ENCODE measurements at regions not wholly inside any gene's neighbourhood (a gene's known extent, or its start where the extent isn't known, plus 50 kb on each side); places are given as distances from the start of the nearest gene placed in this dataset.
"Not testable (repeated sequence)": the region's sequence is repeated elsewhere in the genome, so short reads cannot be mapped to it uniquely, and the experiment has no call there.

DNA sequence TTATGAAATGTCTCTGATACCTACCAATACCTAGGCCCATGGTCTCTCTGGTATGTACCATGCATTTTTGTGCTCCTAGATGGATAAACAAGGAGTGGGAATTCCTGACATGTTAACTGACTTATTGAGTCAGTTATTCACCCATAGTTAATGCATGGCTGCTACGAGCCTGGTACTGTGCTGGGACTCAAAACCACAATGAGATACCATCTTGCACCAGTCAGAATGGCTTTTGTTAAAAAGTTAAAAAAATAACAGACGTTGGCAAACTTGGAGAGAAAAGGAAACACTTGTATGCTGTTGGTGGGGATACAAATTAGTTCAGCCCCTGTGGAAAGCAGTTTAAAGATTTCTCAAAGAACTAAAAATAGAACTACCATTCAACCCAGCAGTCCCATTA lies 293.8 kb downstream of the OSTF1 start:
- DNase-seq: no peak
- Histone ChIP-seq H3K27ac (ENCODE audit: low read length in 2 of 2) (no peak overlapping the region), H3K27me3 (replicated peaks in 1 of 4; ENCODE audit: control extremely low read depth in 1 of 4, control insufficient read depth in 3 of 4, insufficient read depth in 4 of 4, low read length in 3 of 4) (no peaks in the 10 kb centered on the region), H3K79me2 (ENCODE audit: control insufficient read depth, insufficient read depth, low read length) (no peaks in the 10 kb centered on the region), H3K4me2 (replicated peaks; ENCODE audit: low read depth, low read length, poor library complexity, severe bottlenecking) (no peak overlapping the region), H2AFZ (ENCODE audit: insufficient read depth, low read depth, low read length, poor library complexity, severe bottlenecking) (no peak overlapping the region), H3K9me3 (ENCODE audit: control extremely low read depth in 1 of 3, control insufficient read depth in 2 of 3, insufficient read depth in 1 of 3, low read length in 2 of 3) (peaks cover 3 to 15% (median 3%) of the 10 kb centered on the region in 3 donors), H4K20me1 (ENCODE audit: control insufficient read depth, insufficient read depth, low read length, poor library complexity, severe bottlenecking) (no peaks in the 10 kb centered on the region), H3K9ac (ENCODE audit: low read length) (no peak overlapping the region), H3K4me1 (ENCODE audit: control insufficient read depth in 2 of 2, insufficient read depth in 2 of 2, low read length in 2 of 2) (no peaks in the 10 kb centered on the region), H3K36me3 (replicated peaks in 1 of 2; ENCODE audit: control extremely low read depth in 1 of 2, control insufficient read depth in 1 of 2, extremely low read depth in 1 of 2, insufficient read depth in 2 of 2, low read length in 1 of 2) (no peaks in the 10 kb centered on the region), H3K4me3 (ENCODE audit: control extremely low read depth in 1 of 5, extremely low read depth in 1 of 5, insufficient read depth in 1 of 5, low read depth in 2 of 5, low read length in 4 of 5) (no peak overlapping the region)
- H3K4me1 Mint-ChIP-seq: no peaks in the 10 kb centered on the region
- no peak for ATAC-seq (ENCODE audit: low read depth)
- H3K4me3 Mint-ChIP-seq: no peak overlapping the region
- no peaks in the 10 kb centered on the region for H3K27me3 Mint-ChIP-seq
- TF ChIP-seq, protein P1, sequence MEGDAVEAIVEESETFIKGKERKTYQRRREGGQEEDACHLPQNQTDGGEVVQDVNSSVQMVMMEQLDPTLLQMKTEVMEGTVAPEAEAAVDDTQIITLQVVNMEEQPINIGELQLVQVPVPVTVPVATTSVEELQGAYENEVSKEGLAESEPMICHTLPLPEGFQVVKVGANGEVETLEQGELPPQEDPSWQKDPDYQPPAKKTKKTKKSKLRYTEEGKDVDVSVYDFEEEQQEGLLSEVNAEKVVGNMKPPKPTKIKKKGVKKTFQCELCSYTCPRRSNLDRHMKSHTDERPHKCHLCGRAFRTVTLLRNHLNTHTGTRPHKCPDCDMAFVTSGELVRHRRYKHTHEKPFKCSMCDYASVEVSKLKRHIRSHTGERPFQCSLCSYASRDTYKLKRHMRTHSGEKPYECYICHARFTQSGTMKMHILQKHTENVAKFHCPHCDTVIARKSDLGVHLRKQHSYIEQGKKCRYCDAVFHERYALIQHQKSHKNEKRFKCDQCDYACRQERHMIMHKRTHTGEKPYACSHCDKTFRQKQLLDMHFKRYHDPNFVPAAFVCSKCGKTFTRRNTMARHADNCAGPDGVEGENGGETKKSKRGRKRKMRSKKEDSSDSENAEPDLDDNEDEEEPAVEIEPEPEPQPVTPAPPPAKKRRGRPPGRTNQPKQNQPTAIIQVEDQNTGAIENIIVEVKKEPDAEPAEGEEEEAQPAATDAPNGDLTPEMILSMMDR (IDR thresholded peaks at IDR 0.05): no peak
- TF ChIP-seq EZH2 (IDR thresholded peaks at IDR 0.05; ENCODE audit: borderline replicate concordance, insufficient read depth, low read depth, low read length, poor library complexity, severe bottlenecking): no peak
- intact Hi-C loops (cut with micrococcal nuclease): no loop called here
- CTCF ChIA-PET: no interaction called here
- no peak overlapping the region for H3K27ac Mint-ChIP-seq
- POLR2A ChIA-PET: no interaction called here
- WGBS (ENCODE audit: insufficient coverage): no CpG with 5 or more reads among the region's 2 CpGs
- H3K9me3 Mint-ChIP-seq (ENCODE audit: insufficient read depth): peaks cover 9% of the 10 kb centered on the region

- peaks cover 0 to 15% (median 3%) of the 10 kb centered on the region in 3 donors for H3K9me3 ChIP-seq (ENCODE audit: control extremely low read depth in 1 of 3, control insufficient read depth in 2 of 3, insufficient read depth in 1 of 3, low read length in 2 of 3)
- H3K36me3 ChIP-seq (replicated peaks in 1 of 2; ENCODE audit: control extremely low read depth in 1 of 2, control insufficient read depth in 1 of 2, extremely low read depth in 1 of 2, insufficient read depth in 2 of 2, low read length in 1 of 2); H3K4me1 Mint-ChIP-seq; H3K27me3 ChIP-seq (replicated peaks in 1 of 4; ENCODE audit: control extremely low read depth in 1 of 4, control insufficient read depth in 3 of 4, insufficient read depth in 4 of 4, low read length in 3 of 4); POLR2A ChIA-PET; H3K4me3 ChIP-seq (ENCODE audit: control extremely low read depth in 1 of 5, extremely low read depth in 1 of 5, insufficient read depth in 1 of 5, low read depth in 2 of 5, low read length in 4 of 5); H3K4me1 ChIP-seq (ENCODE audit: control insufficient read depth in 2 of 2, insufficient read depth in 2 of 2, low read length in 2 of 2); H3K4me3 Mint-ChIP-seq; H3K79me2 ChIP-seq (ENCODE audit: control insufficient read depth, insufficient read depth, low read length); H3K9me3 Mint-ChIP-seq (ENCODE audit: insufficient read depth); H4K20me1 ChIP-seq (ENCODE audit: control insufficient read depth, insufficient read depth, low read length, poor library complexity, severe bottlenecking); H3K27me3 Mint-ChIP-seq; intact Hi-C loops (cut with micrococcal nuclease); H3K27ac ChIP-seq (ENCODE audit: low read length in 2 of 2); H3K9ac ChIP-seq (ENCODE audit: low read length); H3K4me2 ChIP-seq (replicated peaks; ENCODE audit: low read depth, low read length, poor library complexity, severe bottlenecking); ATAC-seq (ENCODE audit: low read depth); CTCF ChIA-PET; H3K27ac Mint-ChIP-seq; H2AFZ ChIP-seq (ENCODE audit: insufficient read depth, low read depth, low read length, poor library complexity, severe bottlenecking); DNase-seq: not testable (repeated sequence)
- WGBS (ENCODE audit: insufficient coverage): 86% methylated on average over 1 of the region's 1 CpG
Measured at GRCh38 chr9:75383420-75384034, 295.2 kb downstream of the OSTF1 start.

All from B cell (primary cell).